ENCODE measurements at regions not wholly inside any gene's neighbourhood (a gene's known extent, or its start where the extent isn't known, plus 50 kb on each side); places are given as distances from the start of the nearest gene placed in this dataset.

DNA sequence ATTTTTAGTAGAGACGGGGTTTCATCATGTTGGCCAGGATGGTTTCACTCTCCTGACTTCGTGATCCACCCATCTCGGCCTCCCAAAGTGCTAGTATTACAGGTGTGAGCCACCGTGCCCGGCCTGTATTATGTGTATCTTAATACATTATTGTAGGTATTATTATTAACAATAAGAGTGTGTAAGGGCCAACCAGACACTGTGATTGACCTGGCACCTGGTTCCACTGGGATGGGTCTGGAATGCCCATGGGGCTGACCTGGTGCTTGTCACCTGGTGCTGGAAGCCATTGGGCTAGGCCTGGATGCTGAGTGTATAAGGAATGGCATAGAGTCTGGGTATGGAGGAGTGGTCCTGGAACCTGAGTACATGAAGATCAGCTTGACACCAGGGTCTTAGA lies 906.9 kb upstream of the TMEFF2 start:
- TF ChIP-seq, protein P1, sequence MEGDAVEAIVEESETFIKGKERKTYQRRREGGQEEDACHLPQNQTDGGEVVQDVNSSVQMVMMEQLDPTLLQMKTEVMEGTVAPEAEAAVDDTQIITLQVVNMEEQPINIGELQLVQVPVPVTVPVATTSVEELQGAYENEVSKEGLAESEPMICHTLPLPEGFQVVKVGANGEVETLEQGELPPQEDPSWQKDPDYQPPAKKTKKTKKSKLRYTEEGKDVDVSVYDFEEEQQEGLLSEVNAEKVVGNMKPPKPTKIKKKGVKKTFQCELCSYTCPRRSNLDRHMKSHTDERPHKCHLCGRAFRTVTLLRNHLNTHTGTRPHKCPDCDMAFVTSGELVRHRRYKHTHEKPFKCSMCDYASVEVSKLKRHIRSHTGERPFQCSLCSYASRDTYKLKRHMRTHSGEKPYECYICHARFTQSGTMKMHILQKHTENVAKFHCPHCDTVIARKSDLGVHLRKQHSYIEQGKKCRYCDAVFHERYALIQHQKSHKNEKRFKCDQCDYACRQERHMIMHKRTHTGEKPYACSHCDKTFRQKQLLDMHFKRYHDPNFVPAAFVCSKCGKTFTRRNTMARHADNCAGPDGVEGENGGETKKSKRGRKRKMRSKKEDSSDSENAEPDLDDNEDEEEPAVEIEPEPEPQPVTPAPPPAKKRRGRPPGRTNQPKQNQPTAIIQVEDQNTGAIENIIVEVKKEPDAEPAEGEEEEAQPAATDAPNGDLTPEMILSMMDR (conservative IDR thresholded peaks at IDR 0.05), result no peak
- TF ChIP-seq EZH2 (IDR thresholded peaks at IDR 0.05; ENCODE audit: low read depth), result no peak

Measured in PC-9 (cell line).